ENCODE measurements at regions not wholly inside any gene's neighbourhood (a gene's known extent, or its start where the extent isn't known, plus 50 kb on each side); places are given as distances from the start of the nearest gene placed in this dataset.

DNA sequence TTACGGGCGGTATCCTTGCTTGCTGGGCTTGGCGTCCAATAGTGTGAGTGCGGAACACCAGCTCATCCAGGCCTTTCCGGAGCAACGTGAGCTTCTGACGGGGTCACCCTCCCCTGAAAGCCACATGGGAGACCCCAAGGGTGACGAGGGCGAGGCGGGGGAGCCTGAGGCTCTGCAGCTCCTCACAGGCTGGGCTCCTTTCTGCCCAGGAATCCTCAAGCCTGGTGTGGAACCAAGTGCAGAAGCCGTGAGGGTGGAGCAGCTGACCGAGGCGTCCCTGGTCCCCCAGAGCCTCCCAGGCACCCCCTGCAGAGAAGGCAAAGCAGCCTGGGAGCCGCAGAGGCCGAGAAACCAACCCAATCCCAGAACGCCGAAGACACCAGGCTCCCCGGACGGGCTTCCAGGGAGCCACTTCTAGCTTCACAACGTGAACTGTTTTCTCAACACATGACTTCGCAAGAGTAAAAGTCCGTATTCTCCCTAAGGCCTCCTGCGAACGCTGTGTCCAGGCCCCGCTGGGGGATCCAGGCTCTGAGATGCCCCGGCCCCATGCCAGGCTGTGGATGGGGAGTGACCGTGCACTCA lies 530.3 kb downstream of the BRD1 start:
- CTCF ChIA-PET: no interaction called here
- no TSS peak for BruUV-seq (replicated peaks)

DNA sequence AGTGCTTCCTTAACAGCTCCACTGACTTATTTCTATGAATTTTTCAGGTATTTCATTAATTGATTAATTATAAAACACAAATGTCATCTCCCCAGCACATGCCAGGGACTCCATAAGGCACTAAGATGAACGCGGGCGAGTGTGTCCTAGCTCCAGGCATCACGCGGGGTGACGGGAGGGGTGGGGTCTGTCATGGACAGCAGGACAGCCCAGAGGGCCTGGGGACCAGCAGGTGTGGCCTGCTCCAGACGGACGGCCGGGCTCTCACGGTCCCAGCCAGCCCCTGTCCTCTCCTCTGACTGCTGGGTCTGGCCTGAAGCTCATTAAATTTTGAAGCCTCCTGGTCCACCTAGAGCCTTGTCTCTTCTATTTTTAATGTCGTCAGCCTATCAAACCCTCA lies 531.1 kb downstream of the BRD1 start:
- no TSS peak for BruUV-seq (replicated peaks)
- Histone ChIP-seq H3K4me1 (ENCODE audit: control insufficient read depth, insufficient read depth, low read length) (no peaks in the 10 kb centered on the region), H3K27ac (ENCODE audit: low read length) (no peak overlapping the region), H3K9me3 (ENCODE audit: control insufficient read depth, insufficient read depth, low read depth, low read length) (no peaks in the 10 kb centered on the region), H3K4me3 (ENCODE audit: low read depth in 2 of 2, low read length in 2 of 2) (no peak overlapping the region), H3K27me3 (ENCODE audit: control insufficient read depth, insufficient read depth, low read length) (no peaks in the 10 kb centered on the region), H3K36me3 (ENCODE audit: control insufficient read depth, insufficient read depth, low read length) (no peaks in the 10 kb centered on the region)
- TF ChIP-seq, protein P1, sequence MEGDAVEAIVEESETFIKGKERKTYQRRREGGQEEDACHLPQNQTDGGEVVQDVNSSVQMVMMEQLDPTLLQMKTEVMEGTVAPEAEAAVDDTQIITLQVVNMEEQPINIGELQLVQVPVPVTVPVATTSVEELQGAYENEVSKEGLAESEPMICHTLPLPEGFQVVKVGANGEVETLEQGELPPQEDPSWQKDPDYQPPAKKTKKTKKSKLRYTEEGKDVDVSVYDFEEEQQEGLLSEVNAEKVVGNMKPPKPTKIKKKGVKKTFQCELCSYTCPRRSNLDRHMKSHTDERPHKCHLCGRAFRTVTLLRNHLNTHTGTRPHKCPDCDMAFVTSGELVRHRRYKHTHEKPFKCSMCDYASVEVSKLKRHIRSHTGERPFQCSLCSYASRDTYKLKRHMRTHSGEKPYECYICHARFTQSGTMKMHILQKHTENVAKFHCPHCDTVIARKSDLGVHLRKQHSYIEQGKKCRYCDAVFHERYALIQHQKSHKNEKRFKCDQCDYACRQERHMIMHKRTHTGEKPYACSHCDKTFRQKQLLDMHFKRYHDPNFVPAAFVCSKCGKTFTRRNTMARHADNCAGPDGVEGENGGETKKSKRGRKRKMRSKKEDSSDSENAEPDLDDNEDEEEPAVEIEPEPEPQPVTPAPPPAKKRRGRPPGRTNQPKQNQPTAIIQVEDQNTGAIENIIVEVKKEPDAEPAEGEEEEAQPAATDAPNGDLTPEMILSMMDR (IDR thresholded peaks at IDR 0.05): no peak
- TF ChIP-seq, protein P2, sequence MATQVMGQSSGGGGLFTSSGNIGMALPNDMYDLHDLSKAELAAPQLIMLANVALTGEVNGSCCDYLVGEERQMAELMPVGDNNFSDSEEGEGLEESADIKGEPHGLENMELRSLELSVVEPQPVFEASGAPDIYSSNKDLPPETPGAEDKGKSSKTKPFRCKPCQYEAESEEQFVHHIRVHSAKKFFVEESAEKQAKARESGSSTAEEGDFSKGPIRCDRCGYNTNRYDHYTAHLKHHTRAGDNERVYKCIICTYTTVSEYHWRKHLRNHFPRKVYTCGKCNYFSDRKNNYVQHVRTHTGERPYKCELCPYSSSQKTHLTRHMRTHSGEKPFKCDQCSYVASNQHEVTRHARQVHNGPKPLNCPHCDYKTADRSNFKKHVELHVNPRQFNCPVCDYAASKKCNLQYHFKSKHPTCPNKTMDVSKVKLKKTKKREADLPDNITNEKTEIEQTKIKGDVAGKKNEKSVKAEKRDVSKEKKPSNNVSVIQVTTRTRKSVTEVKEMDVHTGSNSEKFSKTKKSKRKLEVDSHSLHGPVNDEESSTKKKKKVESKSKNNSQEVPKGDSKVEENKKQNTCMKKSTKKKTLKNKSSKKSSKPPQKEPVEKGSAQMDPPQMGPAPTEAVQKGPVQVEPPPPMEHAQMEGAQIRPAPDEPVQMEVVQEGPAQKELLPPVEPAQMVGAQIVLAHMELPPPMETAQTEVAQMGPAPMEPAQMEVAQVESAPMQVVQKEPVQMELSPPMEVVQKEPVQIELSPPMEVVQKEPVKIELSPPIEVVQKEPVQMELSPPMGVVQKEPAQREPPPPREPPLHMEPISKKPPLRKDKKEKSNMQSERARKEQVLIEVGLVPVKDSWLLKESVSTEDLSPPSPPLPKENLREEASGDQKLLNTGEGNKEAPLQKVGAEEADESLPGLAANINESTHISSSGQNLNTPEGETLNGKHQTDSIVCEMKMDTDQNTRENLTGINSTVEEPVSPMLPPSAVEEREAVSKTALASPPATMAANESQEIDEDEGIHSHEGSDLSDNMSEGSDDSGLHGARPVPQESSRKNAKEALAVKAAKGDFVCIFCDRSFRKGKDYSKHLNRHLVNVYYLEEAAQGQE (IDR thresholded peaks at IDR 0.05; ENCODE audit: insufficient read depth in 1 of 2, low read depth in 2 of 2, low read length in 1 of 2): no peak
- TF ChIP-seq SIN3A (IDR thresholded peaks at IDR 0.05; ENCODE audit: borderline replicate concordance, insufficient read depth, low read depth, low read length) (no peak), POLR2AphosphoS5 (IDR thresholded peaks at IDR 0.05; ENCODE audit: low read depth, low read length) (no peak), TCF7L2 (IDR thresholded peaks at IDR 0.05; ENCODE audit: low read depth, low read length) (no peak)
- ATAC-seq (no peak), DNase-seq (ENCODE audit: low read depth, low spot score) (no peak)
- intact Hi-C loops (cut with micrococcal nuclease; ENCODE audit: unreplicated experiment): no loop called here
- POLR2A ChIA-PET: no interaction called here
- in situ Hi-C loops (cut with HindIII; ENCODE audit: low pct_unique_long_range_greater_than_20kb, low sequenced_read_pairs): no loop called here
- CTCF ChIA-PET: no interaction called here

More for the DNA sequence above, 530.3 kb downstream of the BRD1 start:
- ATAC-seq (no peak), DNase-seq (ENCODE audit: low read depth, low spot score) (no peak)
- no peak overlapping the region for H3K27ac ChIP-seq (ENCODE audit: low read length)
- TF ChIP-seq, protein P2 (IDR thresholded peaks at IDR 0.05; ENCODE audit: insufficient read depth in 1 of 2, low read depth in 2 of 2, low read length in 1 of 2): no peak
- TF ChIP-seq POLR2AphosphoS5 (IDR thresholded peaks at IDR 0.05; ENCODE audit: low read depth, low read length) (no peak), SIN3A (IDR thresholded peaks at IDR 0.05; ENCODE audit: borderline replicate concordance, insufficient read depth, low read depth, low read length) (no peak), TCF7L2 (IDR thresholded peaks at IDR 0.05; ENCODE audit: low read depth, low read length) (no peak)
- TF ChIP-seq, protein P1 (IDR thresholded peaks at IDR 0.05): no peak
- H3K4me3 ChIP-seq (ENCODE audit: low read depth in 2 of 2, low read length in 2 of 2): no peak overlapping the region
- in situ Hi-C loops (cut with HindIII; ENCODE audit: low pct_unique_long_range_greater_than_20kb, low sequenced_read_pairs) (no loop called here), intact Hi-C loops (cut with micrococcal nuclease; ENCODE audit: unreplicated experiment) (no loop called here)
- no peaks in the 10 kb centered on the region for H3K4me1 ChIP-seq (ENCODE audit: control insufficient read depth, insufficient read depth, low read length)
- no peaks in the 10 kb centered on the region for H3K9me3 ChIP-seq (ENCODE audit: control insufficient read depth, insufficient read depth, low read depth, low read length)
- POLR2A ChIA-PET: no interaction called here
- H3K36me3 ChIP-seq (ENCODE audit: control insufficient read depth, insufficient read depth, low read length): no peaks in the 10 kb centered on the region
- no peaks in the 10 kb centered on the region for H3K27me3 ChIP-seq (ENCODE audit: control insufficient read depth, insufficient read depth, low read length)

Measured in Panc1 (cell line).